Stomach (tissue), 4 donors: ENCODE measurements at regions not wholly inside any gene's neighbourhood (a gene's known extent, or its start where the extent isn't known, plus 50 kb on each side); places are given as distances from the start of the nearest gene placed in this dataset.

Source experiments
- CTCF ChIP-seq, 7 experiments: fragments of 450-650 bp in 4 of 7; fragments of 200-600 bp in 3 of 7; sonication (generic) in 3 of 7; IDR thresholded peaks; one replicate each; pipeline ENCODE4 v1.5.1; 2016 to 2019; ENCODE audit warnings: antibody characterized with exemption in 7 of 7, control low read depth in 2 of 7, mild to moderate bottlenecking in 1 of 7
- EP300 ChIP-seq: sonication (generic); formaldehyde crosslinking; IDR thresholded peaks from one replicate; pipeline ENCODE4 v1.6.1; 2017; ENCODE audit warnings: antibody characterized with exemption
- POLR2A ChIP-seq, 4 donors: fragments of 450-650 bp; IDR thresholded peaks; one replicate each; pipeline ENCODE4 v1.6.1; 2016; ENCODE audit warnings: antibody characterized with exemption in 4 of 4, control low read depth in 2 of 4, mild to moderate bottlenecking in 1 of 4, moderate library complexity in 1 of 4
- POLR2AphosphoS5 ChIP-seq, 3 donors: sonication (generic); formaldehyde crosslinking; IDR thresholded peaks; one replicate each; pipeline ENCODE4 v1.6.1; 2016; ENCODE audit warnings: antibody characterized with exemption in 3 of 3

GRCh38 chr4:26028133-26028792 is 114.2 kb downstream of the SMIM20 start:
- TF ChIP-seq CTCF (IDR thresholded peaks at IDR 0.05) (no peak), POLR2A (IDR thresholded peaks at IDR 0.05) (no peak), POLR2AphosphoS5 (IDR thresholded peaks at IDR 0.05) (no peak), EP300 (no peak)
